ENCODE measurements at regions not wholly inside any gene's neighbourhood (a gene's known extent, or its start where the extent isn't known, plus 50 kb on each side); places are given as distances from the start of the nearest gene placed in this dataset.

DNA sequence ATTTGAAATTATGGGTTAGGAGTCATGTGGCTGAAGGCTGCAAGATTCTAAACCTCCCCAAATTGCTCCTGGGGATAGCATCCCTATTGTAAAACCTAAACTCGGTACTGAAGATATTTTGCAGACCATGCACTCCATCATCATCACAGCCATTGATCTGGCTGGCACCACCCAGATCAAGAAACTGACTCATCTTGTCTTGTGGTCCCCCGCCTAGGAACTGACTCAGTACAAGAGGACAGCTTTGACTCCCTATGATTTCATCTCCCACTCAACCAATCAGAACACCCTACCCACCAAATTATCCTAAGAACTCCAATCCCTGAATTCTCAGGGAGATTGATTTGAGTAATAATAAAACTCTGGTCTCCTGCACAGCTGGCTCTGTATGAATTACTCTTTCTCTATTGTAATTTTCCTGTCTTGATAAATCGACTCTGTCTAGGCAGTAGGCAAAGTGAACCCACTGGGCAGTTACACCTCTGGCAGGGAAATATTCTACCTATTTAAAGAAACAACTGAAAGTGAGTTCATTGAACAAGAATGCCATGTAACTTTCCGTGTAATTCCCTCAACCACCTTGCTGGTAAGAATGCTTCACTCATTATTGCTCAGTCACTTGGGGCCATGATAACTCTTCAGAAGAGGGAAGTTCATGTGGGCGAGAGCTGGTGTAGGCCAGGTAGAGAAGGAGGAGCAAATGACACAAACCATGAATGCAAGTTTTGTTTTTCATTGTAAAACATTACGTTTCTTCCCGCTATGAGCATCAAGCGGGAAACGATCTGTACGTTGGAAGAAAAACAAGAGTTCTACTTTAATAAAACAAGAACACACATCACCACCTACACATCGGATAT, 602.9 kb upstream of the ARID1B start:
- no peak for DNase-seq

DNA sequence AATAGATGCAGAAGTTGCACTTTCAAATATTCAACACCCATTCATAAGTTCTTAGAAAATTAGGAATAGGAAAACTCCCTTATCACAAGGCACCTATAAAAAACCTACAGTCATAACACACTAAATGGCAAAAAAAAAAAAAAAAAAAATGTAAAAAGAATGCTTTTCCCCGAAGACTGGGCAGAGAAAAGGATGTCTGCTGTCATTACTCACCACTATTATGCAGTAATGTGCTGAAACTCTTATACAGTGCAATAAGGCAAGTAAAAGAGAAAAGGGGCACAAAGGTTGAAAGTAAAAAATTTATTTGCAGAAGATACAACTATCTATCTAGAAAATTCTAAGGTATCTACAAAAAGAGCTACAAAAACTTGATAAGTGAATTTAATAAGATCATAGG, 607.8 kb upstream of the ARID1B start:
- DNase-seq = no peak

DNA sequence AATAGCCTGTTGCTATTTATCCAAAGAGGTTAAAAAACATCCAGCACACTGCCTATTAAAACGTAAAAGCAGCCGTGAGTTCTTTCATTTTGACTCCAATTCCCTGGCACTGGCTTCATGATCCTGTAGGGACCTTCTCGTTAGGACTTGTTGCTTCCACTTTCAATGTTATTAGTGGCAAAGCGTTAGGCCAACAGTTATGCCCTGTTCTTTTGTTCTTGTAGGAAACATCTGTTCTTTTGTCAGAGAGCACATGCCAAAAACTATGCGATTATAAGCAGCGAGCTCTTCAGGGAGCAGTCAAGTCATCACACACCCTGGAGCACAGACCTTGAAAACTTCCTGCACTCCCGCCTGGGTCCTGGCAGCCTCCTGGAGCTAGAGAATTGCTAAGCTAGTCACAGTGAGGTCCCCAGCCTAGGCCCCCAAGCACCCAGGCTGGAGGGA, 609.5 kb upstream of the ARID1B start:
- DNase-seq = no peak

DNA sequence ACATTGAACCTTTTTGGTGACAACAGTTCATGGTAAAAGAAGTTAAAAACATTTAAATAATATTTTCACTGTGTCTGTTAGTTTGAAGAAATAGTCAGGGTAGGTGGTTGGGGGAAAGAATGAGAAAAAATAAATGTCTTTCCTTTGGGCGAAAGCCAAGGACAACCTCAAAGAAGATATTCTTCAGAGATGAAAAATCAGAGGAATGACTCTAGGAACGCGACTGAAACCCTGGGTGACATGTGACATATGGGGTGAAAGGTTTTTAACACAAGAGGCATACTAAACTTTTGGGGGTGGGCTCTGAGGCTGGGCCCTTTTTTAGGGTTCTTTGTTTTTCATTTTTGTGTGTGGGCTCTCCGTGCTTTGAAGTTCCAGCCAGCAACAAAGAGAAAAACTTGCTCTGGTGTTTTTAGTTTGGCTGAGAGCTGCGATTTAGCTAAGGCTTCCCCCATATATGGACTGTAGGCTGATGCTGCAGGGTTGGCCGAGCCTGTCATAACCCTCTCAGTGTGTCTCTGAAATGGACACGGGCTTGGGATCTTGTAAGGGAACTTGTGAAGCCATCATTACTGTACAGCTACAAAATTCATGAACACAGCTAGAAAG, 610.1 kb upstream of the ARID1B start:
- no peak for DNase-seq

DNA sequence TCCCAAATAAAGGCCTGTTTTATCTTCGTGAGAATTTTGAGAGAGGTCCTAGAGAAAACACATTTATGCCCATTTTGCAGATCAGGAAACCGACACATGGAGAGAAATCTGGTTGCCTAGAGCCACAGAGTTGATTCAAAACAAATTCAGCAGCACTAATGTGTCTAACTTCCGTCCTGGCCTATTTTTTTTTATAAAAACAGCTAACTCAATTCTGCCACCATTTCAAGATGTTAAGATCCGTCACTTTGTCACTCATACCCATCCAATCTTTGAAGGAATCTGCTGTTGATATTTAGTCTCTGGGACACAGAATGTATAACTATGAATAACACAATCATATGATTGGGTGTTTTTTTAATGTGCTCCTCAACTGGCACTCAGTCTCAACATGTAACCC, 611.1 kb upstream of the ARID1B start:
- no peak for DNase-seq

DNA sequence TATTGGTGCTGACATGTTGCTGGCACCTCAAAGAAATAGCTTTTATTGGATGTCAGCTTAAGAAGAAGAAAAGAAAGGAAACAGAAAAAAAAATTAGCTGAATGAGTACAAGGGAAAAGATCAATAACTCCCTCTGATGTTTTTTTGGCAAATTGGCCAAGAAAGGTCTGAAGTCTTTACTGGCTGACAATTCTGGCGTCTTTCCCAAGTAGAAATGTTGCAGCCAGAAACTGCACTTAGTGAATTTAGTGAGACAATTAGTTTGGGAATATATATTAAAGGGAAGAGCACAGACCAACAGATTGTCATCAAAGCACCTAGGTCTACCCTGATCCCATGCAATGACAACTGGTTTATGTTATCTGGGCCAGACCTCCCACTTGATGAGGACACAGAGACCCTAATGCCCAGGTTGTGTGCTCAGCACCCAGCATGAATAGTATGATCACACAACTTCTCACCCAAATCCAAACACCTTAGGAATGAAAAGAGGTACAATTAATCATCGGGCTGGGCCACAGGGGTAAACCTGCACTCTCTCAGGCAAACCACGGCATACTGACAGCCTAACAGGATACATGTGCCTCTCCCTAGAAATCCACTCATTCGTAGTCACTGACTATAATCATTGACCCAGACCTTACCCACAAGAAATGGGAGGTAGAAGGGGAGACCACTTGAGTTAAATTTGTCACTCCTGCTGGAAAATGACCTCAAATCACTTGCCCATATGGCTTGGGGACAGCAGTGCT, 612.3 kb upstream of the ARID1B start:
- no peak for DNase-seq

DNA sequence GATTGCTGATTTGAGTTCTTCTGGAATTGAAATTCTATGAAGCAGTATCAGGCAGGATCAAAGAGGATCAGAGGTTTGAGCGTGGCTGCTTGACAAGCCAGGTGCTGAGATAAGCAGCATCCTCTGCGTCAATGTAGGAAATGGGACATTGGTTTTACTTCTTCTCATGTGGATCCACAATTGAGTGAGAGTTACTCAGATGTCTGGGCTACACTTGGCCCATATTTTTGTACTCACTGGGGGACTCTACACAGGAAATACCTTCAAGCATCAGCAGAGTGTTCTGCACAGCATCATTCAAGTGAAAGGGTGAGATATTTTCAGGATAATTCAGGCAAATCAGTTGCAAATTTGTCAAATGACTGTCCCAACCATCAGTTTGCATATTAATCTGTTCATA, 613.9 kb upstream of the ARID1B start:
- no peak for DNase-seq

DNA sequence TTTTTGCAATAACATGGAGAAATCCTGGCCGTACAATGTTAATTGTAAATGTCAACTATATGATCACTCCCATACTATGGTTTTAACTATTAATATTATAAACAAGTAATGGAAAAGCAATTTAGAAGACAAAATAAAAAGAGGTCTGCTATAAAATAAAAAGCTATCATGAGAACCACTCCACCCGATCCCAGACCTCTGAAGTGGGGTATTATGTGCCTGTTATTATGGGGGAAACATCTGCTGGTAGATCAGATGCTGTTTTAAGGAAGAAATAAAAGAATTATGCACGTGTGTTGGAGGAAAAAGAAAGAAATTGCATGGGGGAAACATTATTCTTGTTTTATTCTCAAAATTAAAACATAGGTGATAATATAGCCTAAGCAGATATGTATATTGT, 615.7 kb upstream of the ARID1B start:
- DNase-seq = no peak

DNA sequence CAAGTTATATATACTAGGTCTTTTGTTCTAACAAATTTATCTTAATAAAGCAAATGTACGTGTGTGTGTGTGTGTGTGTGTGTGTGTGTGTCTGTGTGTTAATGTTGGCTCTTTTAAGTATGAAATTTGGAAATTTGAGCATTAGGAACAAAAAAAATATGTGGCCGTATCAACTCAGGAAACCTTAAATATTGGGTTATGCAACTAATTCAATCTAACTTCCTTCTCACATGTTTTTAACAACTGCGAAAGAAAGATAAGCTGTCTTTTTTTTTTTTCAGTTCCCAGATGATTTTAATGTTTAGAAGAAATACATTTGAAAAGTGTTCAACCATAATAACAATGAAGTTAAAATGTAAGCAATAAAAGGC, 616.4 kb upstream of the ARID1B start:
- no peak for DNase-seq

DNA sequence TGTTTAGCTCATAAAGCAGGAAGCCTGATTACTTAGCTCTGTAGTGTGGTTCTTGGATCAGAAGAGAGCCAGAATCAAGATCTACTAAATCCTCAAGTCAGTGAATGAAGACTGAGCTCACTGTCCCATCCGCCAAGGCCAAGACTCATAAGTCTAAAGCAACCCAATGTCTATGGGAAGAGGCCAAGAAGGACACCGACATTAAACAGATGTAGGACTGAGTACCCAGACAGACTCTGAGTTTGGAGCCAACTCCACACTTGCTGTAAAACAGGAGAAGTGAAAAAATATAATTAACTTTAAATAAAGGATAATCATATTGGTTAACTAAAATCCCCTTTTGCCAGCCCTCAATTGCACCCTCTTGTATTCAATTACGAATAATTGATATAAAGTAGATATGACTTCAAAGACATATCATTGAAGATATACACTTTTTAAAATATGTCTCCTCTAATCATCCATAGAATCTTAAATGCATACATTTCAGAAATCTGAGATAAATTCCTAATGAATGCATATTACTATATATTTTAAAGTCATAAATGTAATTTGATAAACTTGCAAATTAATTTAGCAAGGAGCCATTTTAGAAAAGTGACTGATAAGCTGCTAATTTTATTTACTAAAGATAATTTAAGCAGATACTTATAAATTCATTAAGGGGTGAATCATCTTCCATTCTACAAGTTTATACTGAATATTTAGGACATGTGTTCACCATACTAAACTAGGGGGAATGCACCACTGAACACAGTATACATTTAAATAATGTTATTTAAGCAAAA, 617.0 kb upstream of the ARID1B start:
- no peak for DNase-seq

DNA sequence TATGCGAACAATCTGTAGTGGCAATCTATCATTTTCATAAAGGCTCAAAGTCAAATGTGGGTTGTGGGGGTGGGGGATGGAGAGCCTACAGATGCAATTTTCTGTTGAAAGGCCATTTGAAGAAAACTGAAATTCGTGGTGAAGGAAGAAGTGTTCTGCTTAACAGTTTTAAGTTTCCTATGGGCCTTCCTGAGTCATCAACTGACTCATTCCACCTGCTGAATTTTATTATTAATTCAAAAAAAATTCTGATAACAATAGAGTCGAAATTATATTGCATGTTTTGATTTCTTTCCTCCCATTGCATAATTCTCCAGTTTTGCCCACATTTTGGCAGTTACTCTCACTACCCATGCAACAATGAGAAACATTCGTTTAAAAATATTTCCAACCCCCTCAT, 622.3 kb upstream of the ARID1B start:
- no peak for DNase-seq

DNA sequence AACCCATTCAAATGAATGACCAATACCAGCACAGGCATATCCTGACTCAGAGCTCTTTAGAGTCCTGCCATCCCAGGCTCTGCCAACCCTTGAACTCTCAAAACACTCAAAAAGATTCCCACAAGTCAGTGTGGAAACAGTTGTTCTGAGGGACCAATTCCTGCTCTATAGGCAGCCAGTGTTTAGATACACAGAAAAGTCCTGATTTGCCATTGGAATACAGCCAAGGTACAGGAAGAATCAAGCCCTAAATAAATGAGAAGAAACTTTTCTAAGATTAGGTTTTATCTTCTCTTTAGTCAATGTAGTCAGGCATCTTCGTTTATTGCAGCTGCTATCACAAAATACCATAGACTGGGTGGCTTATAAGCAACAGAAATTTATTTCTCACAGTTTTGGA, 626.8 kb upstream of the ARID1B start:
- DNase-seq = no peak

DNA sequence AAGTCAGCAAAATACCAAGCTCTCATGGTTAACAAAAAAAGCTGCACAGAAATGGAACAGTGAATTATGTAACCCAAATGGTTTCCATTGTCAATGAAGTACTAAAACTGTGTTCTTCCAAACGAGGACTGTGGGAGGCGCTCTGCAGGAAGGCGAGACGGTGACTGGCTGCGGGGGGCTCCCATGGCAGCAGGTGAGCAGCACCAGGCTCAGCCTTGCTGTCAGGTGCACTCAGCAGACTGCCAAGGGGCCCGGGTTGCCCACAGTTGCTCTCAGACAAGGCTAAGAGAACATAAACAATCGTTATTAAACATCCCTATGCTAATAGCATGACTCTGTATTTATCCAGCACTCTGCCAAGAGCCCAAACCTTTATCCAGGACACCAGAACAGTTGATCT, 630.3 kb upstream of the ARID1B start:
- peak; percentile 59 for DNase-seq

DNA sequence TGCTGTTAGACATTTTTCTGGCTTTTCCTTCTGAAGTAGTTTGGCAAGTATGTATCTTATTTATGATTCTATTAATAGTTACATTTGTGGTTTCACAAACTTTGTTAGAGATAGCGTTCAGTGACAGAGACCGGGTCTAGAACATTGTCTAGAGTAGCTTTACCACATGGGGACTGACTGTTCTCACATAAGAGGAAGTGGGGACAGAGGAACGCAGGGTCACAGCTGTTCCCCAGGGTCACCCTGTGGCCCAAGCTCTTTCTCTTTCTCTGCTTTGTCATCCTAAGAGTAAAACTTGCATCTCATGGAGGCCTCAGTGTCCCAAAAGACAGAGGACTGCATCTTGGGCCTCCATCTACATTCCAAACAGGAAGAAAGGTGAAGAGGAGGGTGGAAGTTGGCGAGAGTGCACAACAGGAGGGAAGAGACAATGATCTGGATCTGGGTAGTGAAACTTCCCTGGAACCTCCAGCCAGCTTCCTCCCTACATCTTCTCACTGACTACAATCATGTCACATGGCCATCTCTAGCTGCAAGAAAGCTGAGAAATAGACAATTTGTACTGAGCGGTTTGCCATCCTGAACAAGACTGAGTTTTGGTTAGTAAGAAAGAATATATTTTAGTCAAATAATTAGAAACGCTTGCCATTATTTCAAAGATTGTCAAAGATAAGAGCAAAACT, 645.8 kb upstream of the ARID1B start:
- DNase-seq = no peak

DNA sequence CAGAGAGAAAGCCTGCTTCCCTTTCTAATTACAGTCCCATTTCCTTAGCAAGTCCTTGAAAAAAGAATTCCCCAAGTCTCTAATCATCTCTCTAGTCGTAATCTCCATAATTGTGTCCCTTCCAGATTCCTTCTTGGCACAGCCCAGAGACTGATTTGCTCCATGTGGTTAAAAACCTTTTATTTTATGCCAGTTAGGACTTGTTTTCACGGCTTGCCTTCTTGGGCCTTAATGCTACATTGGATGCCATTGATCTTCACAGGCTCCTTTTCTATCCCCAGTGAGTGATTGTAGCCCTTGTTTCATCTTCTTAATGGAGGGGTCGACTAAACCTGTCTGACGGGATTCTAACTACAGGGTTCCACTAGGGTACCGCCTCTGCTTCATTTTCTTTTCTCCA, 650.6 kb upstream of the ARID1B start:
- DNase-seq = no peak

DNA sequence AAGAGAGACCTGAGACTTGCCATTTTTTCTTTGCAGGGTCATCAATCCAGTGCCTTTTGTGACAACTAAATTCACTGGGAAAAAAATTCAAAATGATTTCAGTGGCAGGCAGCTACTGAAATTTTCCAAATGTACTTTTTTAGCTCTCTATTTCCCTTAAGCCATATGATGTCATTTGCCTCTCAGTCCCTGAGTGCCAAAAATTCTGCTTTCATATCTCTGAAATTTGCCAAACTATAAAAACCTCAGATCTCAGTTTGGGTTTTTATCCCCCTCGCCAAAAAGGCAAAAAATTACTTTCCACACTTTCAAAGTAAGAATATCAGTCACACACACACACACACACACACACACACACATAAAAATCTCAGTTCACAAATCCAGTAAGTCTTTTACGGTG, 651.3 kb upstream of the ARID1B start:
- no peak for DNase-seq

DNA sequence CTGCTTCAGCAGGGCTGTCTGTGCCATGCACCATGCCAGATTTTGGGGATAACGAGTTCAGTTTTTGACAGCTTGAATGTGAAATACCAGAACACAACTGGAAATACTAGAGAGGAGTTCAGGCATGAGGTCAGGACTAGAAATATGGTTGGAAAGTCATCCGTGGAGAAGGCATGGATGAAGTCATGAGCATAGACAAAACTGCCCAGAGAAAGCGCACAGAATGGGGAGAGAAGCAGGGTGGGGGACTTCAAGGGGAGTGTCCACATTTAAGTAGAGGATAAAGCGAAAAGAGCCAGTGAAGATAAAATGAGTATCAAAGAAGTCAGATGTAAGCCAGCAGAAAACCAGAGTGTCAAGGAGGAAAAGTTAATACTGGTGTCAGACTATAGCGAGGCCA, 653.4 kb upstream of the ARID1B start:
- DNase-seq = no peak

DNA sequence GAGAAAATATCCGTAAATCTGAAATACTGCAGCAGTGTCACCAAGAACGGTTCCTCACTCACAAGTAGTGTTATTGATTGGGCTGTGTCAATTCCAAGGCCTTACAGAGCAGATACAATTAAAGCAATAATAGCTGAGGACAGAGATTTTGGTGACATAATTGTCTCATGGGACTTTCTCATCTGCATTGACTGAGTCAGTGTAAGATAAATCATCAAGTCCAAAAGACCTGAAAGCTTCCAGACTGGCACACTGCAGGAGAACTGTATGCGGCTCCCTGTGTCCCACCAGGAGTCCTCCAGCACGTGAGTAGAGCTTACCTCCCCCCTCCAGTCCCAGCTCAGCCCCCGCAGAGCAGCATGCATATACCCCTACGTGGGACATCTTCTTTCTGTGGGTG, 655.2 kb upstream of the ARID1B start:
- no peak for DNase-seq

DNA sequence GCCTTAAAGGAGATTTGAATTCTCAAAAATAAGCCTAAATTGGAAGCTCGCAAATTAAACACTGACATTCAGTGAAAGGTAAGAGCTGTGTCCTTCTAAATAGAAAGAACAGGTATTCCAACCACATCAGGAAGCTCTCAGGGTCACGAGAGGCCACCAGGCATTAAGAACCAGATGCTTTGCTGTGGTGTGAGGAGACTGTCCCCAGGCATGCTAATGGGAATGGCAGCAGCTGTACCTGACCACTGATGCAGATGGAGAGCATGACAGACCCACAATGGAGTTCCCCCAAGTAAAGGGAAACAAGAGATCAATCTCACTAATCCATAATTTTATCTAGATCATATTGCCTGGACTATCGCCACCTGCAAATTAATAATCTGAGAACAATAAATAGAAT, 658.9 kb upstream of the NOX3 start:
- DNase-seq = no peak

DNA sequence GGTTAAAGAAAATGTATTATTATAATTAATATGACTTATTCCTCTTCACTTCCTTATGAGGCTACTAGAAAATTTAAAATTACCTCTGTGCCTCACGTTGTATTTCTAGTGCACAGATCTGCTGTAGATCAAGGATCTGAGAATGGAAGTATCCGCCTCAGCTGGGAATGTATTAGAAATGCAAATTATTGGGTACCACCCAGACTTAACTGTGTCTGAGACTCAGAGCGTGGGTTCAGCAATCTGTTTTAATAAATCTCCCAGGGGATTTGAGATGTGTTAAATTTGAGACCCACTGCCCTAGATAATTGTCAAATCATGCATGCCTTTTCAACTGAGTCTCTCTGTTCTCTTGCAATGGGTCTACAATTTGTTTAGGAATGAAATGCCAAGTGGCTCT, 658.0 kb upstream of the NOX3 start:
- DNase-seq = no peak

DNA sequence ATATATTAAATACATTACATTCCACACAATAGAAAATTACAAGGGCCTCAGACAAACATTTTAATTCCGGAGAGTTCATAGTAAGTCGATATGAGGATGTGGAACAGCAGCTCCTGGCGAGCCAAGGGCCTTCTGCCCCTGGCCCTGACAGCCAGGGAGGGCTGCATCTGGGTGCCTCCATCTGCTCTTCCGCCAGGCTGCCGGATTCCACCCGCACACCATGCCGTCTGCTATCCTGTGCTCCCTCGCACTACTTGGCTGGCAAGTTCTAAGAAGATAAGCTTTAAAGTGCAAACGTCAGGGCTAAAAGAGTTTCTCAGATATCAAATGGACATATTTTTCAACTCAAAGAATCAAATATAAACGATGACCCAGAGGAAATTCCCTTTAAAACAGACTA, 656.3 kb upstream of the NOX3 start:
- no peak for DNase-seq

DNA sequence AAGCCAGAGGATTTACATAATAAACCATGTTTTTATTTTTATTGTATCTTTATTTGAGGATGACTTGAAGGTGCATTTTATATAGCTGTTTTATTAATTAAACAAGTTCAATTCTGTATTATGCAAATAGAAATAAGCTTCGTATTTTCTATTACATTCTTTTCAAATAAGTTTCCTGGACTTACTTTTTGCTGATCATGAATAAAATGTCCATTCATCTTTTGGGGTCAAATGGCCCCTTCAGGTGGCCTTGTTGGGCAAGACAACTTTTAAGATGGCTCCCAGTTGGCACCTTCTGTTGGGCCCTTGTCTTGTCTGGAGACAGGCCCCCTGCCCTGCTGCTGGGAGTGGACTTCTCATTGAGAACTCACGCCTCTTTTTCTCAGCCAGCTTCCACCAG, 654.6 kb upstream of the NOX3 start:
- no peak for DNase-seq

DNA sequence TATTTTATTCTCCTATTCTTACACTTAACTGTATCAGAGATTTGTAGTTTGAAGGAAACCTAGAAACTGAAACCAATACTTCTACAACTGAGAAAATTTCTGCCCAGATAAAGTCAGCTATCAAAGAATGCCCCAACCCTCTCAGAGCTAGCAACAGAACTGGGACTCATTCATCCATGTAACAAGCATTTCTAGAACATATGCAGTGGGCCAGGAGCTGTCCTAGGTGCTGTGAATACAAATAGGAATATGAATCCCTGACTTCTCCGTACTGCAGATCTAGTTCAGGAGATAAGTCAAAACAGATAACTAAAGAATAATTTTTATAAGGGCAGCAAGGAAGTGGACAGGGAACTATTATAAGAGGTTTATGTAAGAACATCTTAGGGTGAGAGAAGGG, 654.1 kb upstream of the NOX3 start:
- DNase-seq = no peak
